ENCODE measurements at regions not wholly inside any gene's neighbourhood (a gene's known extent, or its start where the extent isn't known, plus 50 kb on each side); places are given as distances from the start of the nearest gene placed in this dataset.

- TF ChIP-seq CTCF (IDR thresholded peaks at IDR 0.05; ENCODE audit: insufficient read depth, low read length, poor library complexity, severe bottlenecking) (no peak), EZH2phosphoT487 (conservative IDR thresholded peaks at IDR 0.05; ENCODE audit: low read length) (no peak)
Observed at GRCh38 chr18:6607343-6607742, 122.2 kb upstream of the ARHGAP28 start.

Data from SU-DHL-6 (cell line).